NT2/D1 (cell line): ENCODE measurements at regions not wholly inside any gene's neighbourhood (a gene's known extent, or its start where the extent isn't known, plus 50 kb on each side); places are given as distances from the start of the nearest gene placed in this dataset.

Experiments
- SUZ12 ChIP-seq: IDR thresholded peaks from 2 replicates; pipeline ENCODE4 v1.6.1; 2011; ENCODE audit not compliant: insufficient read length, insufficient read depth; ENCODE audit errors: extremely low read depth
- YY1 ChIP-seq: IDR thresholded peaks from 2 replicates; pipeline ENCODE4 v1.6.1; 2011; ENCODE audit not compliant: insufficient read length, insufficient read depth

- TF ChIP-seq SUZ12 (no peak), YY1 (no peak)
Measured at GRCh38 chr4:82076809-82077208, 297.0 kb downstream of the HNRNPD start.
